ENCODE measurements at regions not wholly inside any gene's neighbourhood (a gene's known extent, or its start where the extent isn't known, plus 50 kb on each side); places are given as distances from the start of the nearest gene placed in this dataset.

GRCh38 chr22:48744967-48745841 is 1082.5 kb downstream of the BRD1 start:
- TF ChIP-seq POLR2A (IDR thresholded peaks at IDR 0.05) (no peak), CTCF (IDR thresholded peaks at IDR 0.05) (no peak)
